BE2C (cell line): ENCODE measurements at regions not wholly inside any gene's neighbourhood (a gene's known extent, or its start where the extent isn't known, plus 50 kb on each side); places are given as distances from the start of the nearest gene placed in this dataset.

Experiments used
- DNase-seq: peaks from one replicate; pipeline ENCODE4 v3.0.0-alpha.2; 2020
- H3K27me3 ChIP-seq: fragments of 250-450 bp; sonication (Bioruptor Pico); 2 replicates; pipeline ENCODE4 v1.5.1; 2020; ENCODE audit warnings: mild to moderate bottlenecking
- H3K36me3 ChIP-seq: fragments of 250-450 bp; sonication (Bioruptor Pico); 2 replicates; pipeline ENCODE4 v1.5.1; 2020; ENCODE audit warnings: mild to moderate bottlenecking
- H3K4me1 ChIP-seq: fragments of 250-450 bp; sonication (Bioruptor Pico); 2 replicates; pipeline ENCODE4 v1.5.1; 2020
- H3K4me3 ChIP-seq: 2 replicates; pipeline ENCODE4 v1.5.1; 2011; ENCODE audit warnings: low read depth, low read length
- H3K9me3 ChIP-seq: fragments of 250-450 bp; sonication (Bioruptor Pico); 2 replicates; pipeline ENCODE4 v1.5.1; 2020
- CTCF ChIP-seq: IDR thresholded peaks from 2 replicates; pipeline ENCODE4 v1.5.1; 2012; ENCODE audit warnings: mild to moderate bottlenecking, low read depth, low read length

- H3K27me3 ChIP-seq, result peaks cover 5% of the 10 kb centered on the region
- H3K4me3 ChIP-seq, result no peak overlapping the region
- DNase-seq, result no peak
These were observed 209.6 kb downstream of the NUF2 start for GRCh38 chr1:163531345-163531744.

GRCh38 chr1:163535401-163535800 lies 213.6 kb downstream of the NUF2 start:
- H3K4me3 ChIP-seq, result no peak overlapping the region
- H3K4me1 ChIP-seq, result no peaks in the 10 kb centered on the region
- no peak for TF ChIP-seq CTCF
- no peaks in the 10 kb centered on the region for H3K36me3 ChIP-seq
- no peaks in the 10 kb centered on the region for H3K9me3 ChIP-seq
- peaks cover 3% of the 10 kb centered on the region for H3K27me3 ChIP-seq
- DNase-seq, result no peak

More at GRCh38 chr1:163531345-163531744, 209.6 kb downstream of the NUF2 start:
- Histone ChIP-seq H3K36me3 (no peaks in the 10 kb centered on the region), H3K9me3 (no peaks in the 10 kb centered on the region), H3K4me1 (no peaks in the 10 kb centered on the region)
- no peak for TF ChIP-seq CTCF

GRCh38 chr1:163535807-163536206 lies 214.1 kb downstream of the NUF2 start:
- Histone ChIP-seq H3K27me3 (peaks cover 3% of the 10 kb centered on the region), H3K4me1 (no peaks in the 10 kb centered on the region), H3K36me3 (no peaks in the 10 kb centered on the region), H3K9me3 (no peaks in the 10 kb centered on the region), H3K4me3 (no peak overlapping the region)
- DNase-seq, result no peak
- TF ChIP-seq CTCF, result peak; percentile 42

- TF ChIP-seq CTCF, result no peak
- H3K9me3 ChIP-seq, result no peaks in the 10 kb centered on the region
These were observed 216.1 kb downstream of the NUF2 start for GRCh38 chr1:163537809-163538208.

GRCh38 chr1:163538667-163539066 lies 216.9 kb downstream of the NUF2 start:
- no peaks in the 10 kb centered on the region for H3K4me1 ChIP-seq

More at GRCh38 chr1:163537809-163538208, 216.1 kb downstream of the NUF2 start:
- H3K4me3 ChIP-seq, result no peak overlapping the region
- no peak for DNase-seq
- H3K36me3 ChIP-seq, result no peaks in the 10 kb centered on the region
- no peaks in the 10 kb centered on the region for H3K4me1 ChIP-seq
- H3K27me3 ChIP-seq, result peaks cover 3% of the 10 kb centered on the region

GRCh38 chr1:163540727-163541126 lies 219.0 kb downstream of the NUF2 start:
- Histone ChIP-seq H3K4me1 (no peaks in the 10 kb centered on the region), H3K36me3 (no peaks in the 10 kb centered on the region), H3K27me3 (no peaks in the 10 kb centered on the region; the same call in 1 of the 2 replicates), H3K9me3 (no peaks in the 10 kb centered on the region), H3K4me3 (no peak overlapping the region)
- no peak for DNase-seq
- TF ChIP-seq CTCF, result no peak

More at GRCh38 chr1:163538667-163539066, 216.9 kb downstream of the NUF2 start:
- DNase-seq, result no peak
- TF ChIP-seq CTCF, result no peak
- Histone ChIP-seq H3K27me3 (peaks cover 1% of the 10 kb centered on the region), H3K4me3 (no peak overlapping the region), H3K36me3 (no peaks in the 10 kb centered on the region), H3K9me3 (no peaks in the 10 kb centered on the region)
